ENCODE measurements at regions not wholly inside any gene's neighbourhood (a gene's known extent, or its start where the extent isn't known, plus 50 kb on each side); places are given as distances from the start of the nearest gene placed in this dataset.

- no peak for TF ChIP-seq CTCF (IDR thresholded peaks at IDR 0.05)
- no peak for TF ChIP-seq EP300 (IDR thresholded peaks at IDR 0.05)
- TF ChIP-seq POLR2A (IDR thresholded peaks at IDR 0.05) = no peak
- TF ChIP-seq POLR2AphosphoS5 (IDR thresholded peaks at IDR 0.05) = no peak
Observed at GRCh38 chrX:13177921-13178566, 133.6 kb upstream of the FAM9C start.

Measured in gastroesophageal sphincter (tissue), 3 donors.